ENCODE measurements at regions not wholly inside any gene's neighbourhood (a gene's known extent, or its start where the extent isn't known, plus 50 kb on each side); places are given as distances from the start of the nearest gene placed in this dataset.

- TF ChIP-seq CTCF (IDR thresholded peaks at IDR 0.05) = no peak
- no peak for TF ChIP-seq POLR2A (IDR thresholded peaks at IDR 0.05)
Observed at GRCh38 chr10:130866857-130867256, 444.7 kb downstream of the TCERG1L start.
